GM19324 (cell line): ENCODE measurements at regions not wholly inside any gene's neighbourhood (a gene's known extent, or its start where the extent isn't known, plus 50 kb on each side); places are given as distances from the start of the nearest gene placed in this dataset.
A peak's percentile ranks its signal among the peaks of the same experiment; 100 is the strongest.
"Not testable (repeated sequence)": the region's sequence is repeated elsewhere in the genome, so short reads cannot be mapped to it uniquely, and the experiment has no call there.

Experiments used
- ATAC-seq: cut with Tn5 transposase; IDR thresholded peaks from one replicate; pipeline ENCODE4 v1.9.1; 2021; ENCODE audit warnings: mild to moderate bottlenecking, moderate library complexity; ENCODE audit not compliant: unreplicated experiment, low FRiP score

- no peak for ATAC-seq
These were observed 62.0 kb upstream of the MRPS9 start for GRCh38 chr2:104975851-104976250.

GRCh38 chr2:104976603-104977120 is 61.2 kb upstream of the MRPS9 start:
- ATAC-seq: peak; percentile 99

GRCh38 chr2:104977958-104978357 is 59.9 kb upstream of the MRPS9 start:
- ATAC-seq: no peak

GRCh38 chr2:104979786-104980185 is 58.1 kb upstream of the MRPS9 start:
- not testable (repeated sequence) for ATAC-seq

- no peak for ATAC-seq
These were observed 55.8 kb upstream of the MRPS9 start for GRCh38 chr2:104982111-104982510.
